ENCODE measurements at regions not wholly inside any gene's neighbourhood (a gene's known extent, or its start where the extent isn't known, plus 50 kb on each side); places are given as distances from the start of the nearest gene placed in this dataset.
"Not testable (repeated sequence)": the region's sequence is repeated elsewhere in the genome, so short reads cannot be mapped to it uniquely, and the experiment has no call there.

DNA sequence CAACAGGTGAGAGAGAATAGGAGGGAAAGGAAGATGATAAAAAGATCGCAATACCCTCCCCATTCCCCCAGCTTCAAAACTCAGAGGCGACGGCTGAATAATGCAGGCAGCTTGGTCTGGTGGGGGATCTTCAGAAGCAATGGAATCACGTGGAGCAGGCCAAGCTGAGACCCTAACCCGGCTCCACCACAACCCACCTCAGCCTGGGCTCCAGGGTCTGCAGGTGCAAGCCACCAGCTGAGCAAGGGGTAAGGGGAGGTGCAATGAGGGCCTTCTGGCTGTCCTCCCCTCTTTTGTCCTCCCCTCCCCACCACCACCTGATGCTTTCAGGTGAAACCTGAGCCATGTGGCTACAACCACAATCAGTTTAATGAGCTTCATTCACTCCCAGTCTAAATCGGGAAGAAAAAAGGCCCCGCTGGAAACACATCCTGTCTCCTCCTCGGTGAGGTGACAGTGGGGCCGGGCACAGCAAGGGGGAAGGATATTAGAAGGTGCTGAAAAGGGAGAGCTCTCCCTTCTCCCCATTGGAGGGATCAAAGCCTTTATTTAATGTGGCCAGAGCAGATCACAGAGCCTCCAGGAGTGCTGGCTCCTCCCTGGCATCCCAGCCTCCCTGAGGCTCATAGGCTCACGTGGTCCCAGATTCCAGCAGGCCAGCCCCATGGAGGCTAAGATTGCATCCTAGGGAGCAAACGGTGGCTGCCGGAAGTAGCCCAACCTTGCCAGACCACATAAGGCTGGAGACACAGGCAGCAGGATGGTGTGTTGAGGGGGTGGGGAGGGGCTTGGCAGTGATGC is 261.0 kb downstream of the SOX9 start:
- H3K9me2 ChIP-seq (replicated peaks; ENCODE audit: low read depth, low read length), result no peaks in the 10 kb centered on the region
- H3K4me3 ChIP-seq (ENCODE audit: low read length, poor library complexity, severe bottlenecking), result no peak overlapping the region
- no peaks in the 10 kb centered on the region for H3K79me2 ChIP-seq (ENCODE audit: insufficient read depth, low read length)
- TF ChIP-seq, protein P1, sequence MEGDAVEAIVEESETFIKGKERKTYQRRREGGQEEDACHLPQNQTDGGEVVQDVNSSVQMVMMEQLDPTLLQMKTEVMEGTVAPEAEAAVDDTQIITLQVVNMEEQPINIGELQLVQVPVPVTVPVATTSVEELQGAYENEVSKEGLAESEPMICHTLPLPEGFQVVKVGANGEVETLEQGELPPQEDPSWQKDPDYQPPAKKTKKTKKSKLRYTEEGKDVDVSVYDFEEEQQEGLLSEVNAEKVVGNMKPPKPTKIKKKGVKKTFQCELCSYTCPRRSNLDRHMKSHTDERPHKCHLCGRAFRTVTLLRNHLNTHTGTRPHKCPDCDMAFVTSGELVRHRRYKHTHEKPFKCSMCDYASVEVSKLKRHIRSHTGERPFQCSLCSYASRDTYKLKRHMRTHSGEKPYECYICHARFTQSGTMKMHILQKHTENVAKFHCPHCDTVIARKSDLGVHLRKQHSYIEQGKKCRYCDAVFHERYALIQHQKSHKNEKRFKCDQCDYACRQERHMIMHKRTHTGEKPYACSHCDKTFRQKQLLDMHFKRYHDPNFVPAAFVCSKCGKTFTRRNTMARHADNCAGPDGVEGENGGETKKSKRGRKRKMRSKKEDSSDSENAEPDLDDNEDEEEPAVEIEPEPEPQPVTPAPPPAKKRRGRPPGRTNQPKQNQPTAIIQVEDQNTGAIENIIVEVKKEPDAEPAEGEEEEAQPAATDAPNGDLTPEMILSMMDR (conservative IDR thresholded peaks at IDR 0.05; ENCODE audit: low read length), result no peak
- no peak for TF ChIP-seq EZH2phosphoT487 (IDR thresholded peaks at IDR 0.05; ENCODE audit: borderline replicate concordance)
- H3K4me2 ChIP-seq (ENCODE audit: low read depth, low read length, poor library complexity, severe bottlenecking), result no peak overlapping the region
- no peaks in the 10 kb centered on the region for H3F3A ChIP-seq (ENCODE audit: low read depth)
- H3K9me3 ChIP-seq (ENCODE audit: insufficient read depth, low read depth, low read length), result peaks cover 3% of the 10 kb centered on the region; the same call in 1 of the 2 replicates
- H3K9ac ChIP-seq (ENCODE audit: low read depth, low read length, poor library complexity, severe bottlenecking), result no peak overlapping the region
- no peaks in the 10 kb centered on the region for H3K36me3 ChIP-seq (ENCODE audit: insufficient read depth, low read length)
- H3K4me1 ChIP-seq (ENCODE audit: insufficient read depth, low read length, poor library complexity, severe bottlenecking), result no peaks in the 10 kb centered on the region
- H3K27me3 ChIP-seq (ENCODE audit: insufficient read depth, low read length, poor library complexity, severe bottlenecking), result no peaks in the 10 kb centered on the region
- H2AFZ ChIP-seq (ENCODE audit: low read length), result no peak overlapping the region
- H4K20me1 ChIP-seq (ENCODE audit: insufficient read depth, low read length, poor library complexity, severe bottlenecking), result no peaks in the 10 kb centered on the region

DNA sequence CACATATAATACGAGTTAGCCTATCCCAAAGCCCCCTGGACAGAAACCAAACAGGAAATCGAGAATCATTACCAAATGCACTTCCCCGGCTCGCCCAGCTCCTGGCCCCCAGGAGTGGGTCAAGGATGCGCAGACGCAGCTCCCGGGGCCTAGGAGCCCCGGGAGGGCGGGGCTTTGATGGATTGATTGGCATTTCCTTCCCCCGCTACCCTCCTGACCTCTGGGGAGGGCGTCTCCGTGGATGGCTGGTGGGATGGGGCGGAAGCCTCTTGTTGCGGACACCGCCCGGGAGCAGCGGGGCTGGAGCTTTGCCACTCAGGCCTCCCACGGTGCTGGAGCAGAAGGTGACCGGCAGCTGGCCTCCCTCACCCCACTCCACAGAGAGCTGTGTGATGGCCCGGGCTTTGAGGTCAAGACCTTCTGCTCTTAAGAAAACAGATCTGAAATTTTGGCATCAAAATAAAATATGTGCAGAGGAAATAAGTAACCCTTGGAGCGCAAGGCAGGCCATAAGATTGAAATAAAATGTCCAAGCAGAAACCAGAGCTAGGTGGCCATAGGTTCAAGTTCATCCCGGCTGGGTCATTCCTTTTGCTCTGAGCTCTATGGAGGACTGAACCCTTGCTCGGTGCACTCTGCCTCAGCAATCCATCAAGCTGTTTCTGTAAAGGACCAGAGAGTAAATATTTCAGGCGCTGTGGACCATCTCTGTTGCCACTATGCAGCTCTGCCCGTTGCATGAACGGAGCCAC is 262.3 kb downstream of the SOX9 start:
- H4K20me1 ChIP-seq (ENCODE audit: insufficient read depth, low read length, poor library complexity, severe bottlenecking), result no peaks in the 10 kb centered on the region
- H3K4me3 ChIP-seq (ENCODE audit: low read length, poor library complexity, severe bottlenecking), result no peak overlapping the region
- no peaks in the 10 kb centered on the region for H3F3A ChIP-seq (ENCODE audit: low read depth)
- no peak overlapping the region for H2AFZ ChIP-seq (ENCODE audit: low read length)
- TF ChIP-seq, protein P1 (conservative IDR thresholded peaks at IDR 0.05; ENCODE audit: low read length), result no peak
- TF ChIP-seq EZH2phosphoT487 (IDR thresholded peaks at IDR 0.05; ENCODE audit: borderline replicate concordance), result no peak
- H3K79me2 ChIP-seq (ENCODE audit: insufficient read depth, low read length), result no peaks in the 10 kb centered on the region
- no peaks in the 10 kb centered on the region for H3K27me3 ChIP-seq (ENCODE audit: insufficient read depth, low read length, poor library complexity, severe bottlenecking)
- no peaks in the 10 kb centered on the region for H3K36me3 ChIP-seq (ENCODE audit: insufficient read depth, low read length)
- no peak overlapping the region for H3K4me2 ChIP-seq (ENCODE audit: low read depth, low read length, poor library complexity, severe bottlenecking)
- no peaks in the 10 kb centered on the region for H3K9me2 ChIP-seq (replicated peaks; ENCODE audit: low read depth, low read length)
- no peaks in the 10 kb centered on the region for H3K4me1 ChIP-seq (ENCODE audit: insufficient read depth, low read length, poor library complexity, severe bottlenecking)
- peaks cover 3% of the 10 kb centered on the region; the same call in 1 of the 2 replicates for H3K9me3 ChIP-seq (ENCODE audit: insufficient read depth, low read depth, low read length)
- no peak overlapping the region for H3K9ac ChIP-seq (ENCODE audit: low read depth, low read length, poor library complexity, severe bottlenecking)

DNA sequence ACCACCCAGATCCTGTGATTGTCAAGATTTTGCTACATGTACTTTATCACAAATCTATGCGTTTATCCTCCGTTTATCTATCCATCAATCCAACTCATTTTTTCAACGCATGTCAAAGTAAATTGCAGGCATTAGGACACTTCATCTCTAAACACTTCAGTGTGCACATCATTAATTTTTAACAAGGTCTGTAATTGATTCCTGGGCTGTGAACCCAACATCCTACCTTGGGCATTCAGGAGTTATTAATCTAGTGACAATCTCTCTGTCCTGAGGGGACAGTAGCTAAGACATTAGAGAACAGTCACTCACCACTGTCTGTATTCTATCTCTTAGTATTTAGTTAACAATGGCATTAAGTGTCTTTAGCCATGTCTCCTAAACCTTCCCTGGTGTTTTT is 264.7 kb downstream of the SOX9 start:
- peaks cover 3% of the 10 kb centered on the region; the same call in 1 of the 2 replicates for H3K9me3 ChIP-seq (ENCODE audit: insufficient read depth, low read depth, low read length)
- H3K27me3 ChIP-seq (ENCODE audit: insufficient read depth, low read length, poor library complexity, severe bottlenecking), result no peaks in the 10 kb centered on the region
- no peaks in the 10 kb centered on the region for H3K9me2 ChIP-seq (replicated peaks; ENCODE audit: low read depth, low read length)
- no peaks in the 10 kb centered on the region for H3K4me1 ChIP-seq (ENCODE audit: insufficient read depth, low read length, poor library complexity, severe bottlenecking)
- H3F3A ChIP-seq (ENCODE audit: low read depth), result no peaks in the 10 kb centered on the region
- no peak overlapping the region for H3K9ac ChIP-seq (ENCODE audit: low read depth, low read length, poor library complexity, severe bottlenecking)
- H4K20me1 ChIP-seq (ENCODE audit: insufficient read depth, low read length, poor library complexity, severe bottlenecking), result no peaks in the 10 kb centered on the region
- H3K4me3 ChIP-seq (ENCODE audit: low read length, poor library complexity, severe bottlenecking), result no peak overlapping the region
- H3K36me3 ChIP-seq (ENCODE audit: insufficient read depth, low read length), result no peaks in the 10 kb centered on the region
- no peak overlapping the region for H2AFZ ChIP-seq (ENCODE audit: low read length)
- TF ChIP-seq, protein P1 (conservative IDR thresholded peaks at IDR 0.05; ENCODE audit: low read length), result no peak
- TF ChIP-seq EZH2phosphoT487 (IDR thresholded peaks at IDR 0.05; ENCODE audit: borderline replicate concordance), result no peak
- no peaks in the 10 kb centered on the region for H3K79me2 ChIP-seq (ENCODE audit: insufficient read depth, low read length)
- no peak overlapping the region for H3K4me2 ChIP-seq (ENCODE audit: low read depth, low read length, poor library complexity, severe bottlenecking)

DNA sequence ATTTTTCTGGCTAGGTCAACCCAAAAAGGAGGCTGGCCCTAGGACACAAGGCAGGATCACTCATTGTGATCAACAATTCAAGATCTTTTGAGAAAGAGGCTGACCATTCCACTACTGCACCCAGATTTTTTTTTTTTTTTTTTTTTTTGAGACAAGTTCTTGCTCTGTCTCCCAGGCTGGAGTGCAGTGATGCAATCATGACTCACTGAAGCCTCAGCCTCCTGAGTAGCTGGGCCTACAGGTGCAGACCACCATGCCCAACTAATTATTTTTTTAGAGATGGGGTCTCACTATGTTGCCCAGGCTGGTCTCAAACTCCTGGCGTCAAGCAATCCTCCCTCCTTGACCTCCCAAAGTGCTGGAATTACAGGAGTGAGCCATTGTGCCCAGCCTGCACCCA is 265.4 kb downstream of the SOX9 start:
- H3K4me3 ChIP-seq (ENCODE audit: low read length, poor library complexity, severe bottlenecking); H3K4me2 ChIP-seq (ENCODE audit: low read depth, low read length, poor library complexity, severe bottlenecking); H4K20me1 ChIP-seq (ENCODE audit: insufficient read depth, low read length, poor library complexity, severe bottlenecking); H2AFZ ChIP-seq (ENCODE audit: low read length); H3K4me1 ChIP-seq (ENCODE audit: insufficient read depth, low read length, poor library complexity, severe bottlenecking); H3K36me3 ChIP-seq (ENCODE audit: insufficient read depth, low read length); H3K27me3 ChIP-seq (ENCODE audit: insufficient read depth, low read length, poor library complexity, severe bottlenecking); H3K9me3 ChIP-seq (ENCODE audit: insufficient read depth, low read depth, low read length); H3F3A ChIP-seq (ENCODE audit: low read depth); H3K9ac ChIP-seq (ENCODE audit: low read depth, low read length, poor library complexity, severe bottlenecking); H3K9me2 ChIP-seq (replicated peaks; ENCODE audit: low read depth, low read length); H3K79me2 ChIP-seq (ENCODE audit: insufficient read depth, low read length): not testable (repeated sequence)

Measured in Loucy (cell line).